ENCODE measurements at regions not wholly inside any gene's neighbourhood (a gene's known extent, or its start where the extent isn't known, plus 50 kb on each side); places are given as distances from the start of the nearest gene placed in this dataset.

GRCh38 chr15:87408902-87409301 is 847.6 kb downstream of the NTRK3 start:
- no peak for TF ChIP-seq CTCF (IDR thresholded peaks at IDR 0.05; ENCODE audit: insufficient read depth, low read depth, low read length)
- Histone ChIP-seq H3K27me3 (ENCODE audit: control insufficient read depth, insufficient read depth, low read length) (no peaks in the 10 kb centered on the region), H3K36me3 (ENCODE audit: control insufficient read depth, insufficient read depth, low read length) (no peaks in the 10 kb centered on the region), H3K4me3 (ENCODE audit: low read depth, low read length) (no peak overlapping the region)
- ChIA-PET POLR2A (no interaction called here), CTCF (no interaction called here)
- no peak for DNase-seq (ENCODE audit: low read depth)

GRCh38 chr15:87403973-87404372 is 852.6 kb downstream of the NTRK3 start:
- Histone ChIP-seq H3K27me3 (ENCODE audit: control insufficient read depth, insufficient read depth, low read length) (no peaks in the 10 kb centered on the region), H3K36me3 (ENCODE audit: control insufficient read depth, insufficient read depth, low read length) (no peaks in the 10 kb centered on the region), H3K4me3 (ENCODE audit: low read depth, low read length) (no peak overlapping the region)
- DNase-seq (ENCODE audit: low read depth), result no peak
- POLR2A ChIA-PET, result no interaction called here
- TF ChIP-seq CTCF (IDR thresholded peaks at IDR 0.05; ENCODE audit: insufficient read depth, low read depth, low read length), result no peak
- CTCF ChIA-PET, result no interaction called here

- TF ChIP-seq CTCF (IDR thresholded peaks at IDR 0.05; ENCODE audit: insufficient read depth, low read depth, low read length), result no peak
- CTCF ChIA-PET, result no interaction called here
- H3K27me3 ChIP-seq (ENCODE audit: control insufficient read depth, insufficient read depth, low read length), result no peaks in the 10 kb centered on the region
- H3K4me3 ChIP-seq (ENCODE audit: low read depth, low read length), result no peak overlapping the region
- DNase-seq (ENCODE audit: low read depth), result no peak
- no peaks in the 10 kb centered on the region for H3K36me3 ChIP-seq (ENCODE audit: control insufficient read depth, insufficient read depth, low read length)
- POLR2A ChIA-PET, result no interaction called here
Observed at GRCh38 chr15:87401973-87402372, 854.6 kb downstream of the NTRK3 start.

- DNase-seq (ENCODE audit: low read depth), result no peak
- no peaks in the 10 kb centered on the region for H3K27me3 ChIP-seq (ENCODE audit: control insufficient read depth, insufficient read depth, low read length)
- no peaks in the 10 kb centered on the region for H3K36me3 ChIP-seq (ENCODE audit: control insufficient read depth, insufficient read depth, low read length)
- H3K4me3 ChIP-seq (ENCODE audit: low read depth, low read length), result no peak overlapping the region
- TF ChIP-seq CTCF (IDR thresholded peaks at IDR 0.05; ENCODE audit: insufficient read depth, low read depth, low read length), result no peak
- POLR2A ChIA-PET, result no interaction called here
- CTCF ChIA-PET, result no interaction called here
Observed at GRCh38 chr15:87394676-87395075, 861.9 kb downstream of the NTRK3 start.

GRCh38 chr15:87387766-87388165 is 868.8 kb downstream of the NTRK3 start:
- ChIA-PET POLR2A (no interaction called here), CTCF (interaction anchor here (0.6 kb wide), 1 partner anchor 521 kb away, joined by 3 read pairs; no protein-coding TSS in a partner anchor)
- TF ChIP-seq CTCF (IDR thresholded peaks at IDR 0.05; ENCODE audit: insufficient read depth, low read depth, low read length), result no peak
- no peak for DNase-seq (ENCODE audit: low read depth)
- Histone ChIP-seq H3K4me3 (ENCODE audit: low read depth, low read length) (no peak overlapping the region), H3K36me3 (ENCODE audit: control insufficient read depth, insufficient read depth, low read length) (no peaks in the 10 kb centered on the region), H3K27me3 (ENCODE audit: control insufficient read depth, insufficient read depth, low read length) (no peaks in the 10 kb centered on the region)

All from BJ (cell line).